ENCODE measurements at regions not wholly inside any gene's neighbourhood (a gene's known extent, or its start where the extent isn't known, plus 50 kb on each side); places are given as distances from the start of the nearest gene placed in this dataset.

- Histone ChIP-seq H3K36me3 (ENCODE audit: low read depth) (no peaks in the 10 kb centered on the region), H3K79me2 (ENCODE audit: low read depth) (no peaks in the 10 kb centered on the region), H3F3A (ENCODE audit: insufficient read depth, low read depth) (no peaks in the 10 kb centered on the region), H3K27ac (no peak overlapping the region), H3K9me2 (ENCODE audit: insufficient read depth) (no peaks in the 10 kb centered on the region), H4K20me1 (ENCODE audit: insufficient read depth) (no peaks in the 10 kb centered on the region), H3K27me3 (ENCODE audit: insufficient read depth, low read depth) (no peaks in the 10 kb centered on the region), H3K4me3 (no peak overlapping the region), H3K4me2 (no peak overlapping the region), H2AFZ (no peak overlapping the region), H3K4me1 (replicated peaks; ENCODE audit: insufficient read depth) (no peaks in the 10 kb centered on the region), H3K9me3 (ENCODE audit: insufficient read depth, low read depth) (no peaks in the 10 kb centered on the region)
- BruUV-seq (replicated peaks): no TSS peak
- TF ChIP-seq EZH2 (IDR thresholded peaks at IDR 0.05; ENCODE audit: low read depth) (no peak), CTCF (conservative IDR thresholded peaks at IDR 0.05) (no peak)
- ChIA-PET CTCF (no interaction called here), POLR2A (ENCODE audit: unreplicated experiment) (no interaction called here)
- no peak for DNase-seq
- intact Hi-C loops (cut with micrococcal nuclease; ENCODE audit: unreplicated experiment): no loop called here
Observed at GRCh38 chr2:145197944-145198343, 678.0 kb upstream of the ZEB2 start.

GRCh38 chr2:145194673-145195072 is 674.8 kb upstream of the ZEB2 start:
- H3K27ac ChIP-seq: no peak overlapping the region
- H4K20me1 ChIP-seq (ENCODE audit: insufficient read depth): no peaks in the 10 kb centered on the region
- H3K4me2 ChIP-seq: no peak overlapping the region
- H3K27me3 ChIP-seq (ENCODE audit: insufficient read depth, low read depth): no peaks in the 10 kb centered on the region
- intact Hi-C loops (cut with micrococcal nuclease; ENCODE audit: unreplicated experiment): no loop called here
- no peak overlapping the region for H2AFZ ChIP-seq
- BruUV-seq (replicated peaks): no TSS peak
- POLR2A ChIA-PET (ENCODE audit: unreplicated experiment): interaction anchor here (0.6 kb wide), 1 partner anchor 864 kb away, joined by 3 read pairs; no protein-coding TSS in a partner anchor
- H3K4me1 ChIP-seq (replicated peaks; ENCODE audit: insufficient read depth): no peaks in the 10 kb centered on the region
- CTCF ChIA-PET: no interaction called here
- no peak for DNase-seq
- H3K9me3 ChIP-seq (ENCODE audit: insufficient read depth, low read depth): no peaks in the 10 kb centered on the region
- H3K4me3 ChIP-seq: no peak overlapping the region
- TF ChIP-seq CTCF (conservative IDR thresholded peaks at IDR 0.05) (no peak), EZH2 (IDR thresholded peaks at IDR 0.05; ENCODE audit: low read depth) (no peak)
- H3K79me2 ChIP-seq (ENCODE audit: low read depth): no peaks in the 10 kb centered on the region
- no peaks in the 10 kb centered on the region for H3K36me3 ChIP-seq (ENCODE audit: low read depth)
- H3F3A ChIP-seq (ENCODE audit: insufficient read depth, low read depth): no peaks in the 10 kb centered on the region
- no peaks in the 10 kb centered on the region for H3K9me2 ChIP-seq (ENCODE audit: insufficient read depth)

GRCh38 chr2:145190031-145190703 is 670.2 kb upstream of the ZEB2 start:
- no peaks in the 10 kb centered on the region for H3F3A ChIP-seq (ENCODE audit: insufficient read depth, low read depth)
- ChIA-PET CTCF (no interaction called here), POLR2A (ENCODE audit: unreplicated experiment) (no interaction called here)
- H4K20me1 ChIP-seq (ENCODE audit: insufficient read depth): no peaks in the 10 kb centered on the region
- DNase-seq: no peak
- no peaks in the 10 kb centered on the region for H3K9me2 ChIP-seq (ENCODE audit: insufficient read depth)
- H3K9me3 ChIP-seq (ENCODE audit: insufficient read depth, low read depth): no peaks in the 10 kb centered on the region
- intact Hi-C loops (cut with micrococcal nuclease; ENCODE audit: unreplicated experiment): no loop called here
- no TSS peak for BruUV-seq (replicated peaks)
- no peaks in the 10 kb centered on the region for H3K4me1 ChIP-seq (replicated peaks; ENCODE audit: insufficient read depth)
- no peaks in the 10 kb centered on the region for H3K36me3 ChIP-seq (ENCODE audit: low read depth)
- H3K79me2 ChIP-seq (ENCODE audit: low read depth): no peaks in the 10 kb centered on the region
- no peak for TF ChIP-seq EZH2 (IDR thresholded peaks at IDR 0.05; ENCODE audit: low read depth)
- no peak for TF ChIP-seq CTCF (conservative IDR thresholded peaks at IDR 0.05)
- H3K4me3 ChIP-seq: no peak overlapping the region
- H3K27me3 ChIP-seq (ENCODE audit: insufficient read depth, low read depth): no peaks in the 10 kb centered on the region
- H2AFZ ChIP-seq: no peak overlapping the region
- no peak overlapping the region for H3K4me2 ChIP-seq
- H3K27ac ChIP-seq: no peak overlapping the region
